ENCODE measurements at regions not wholly inside any gene's neighbourhood (a gene's known extent, or its start where the extent isn't known, plus 50 kb on each side); places are given as distances from the start of the nearest gene placed in this dataset.

- TF ChIP-seq ZBTB2 (CRISPR knock-in tag; IDR thresholded peaks at IDR 0.05; ENCODE audit: low read depth) (no peak), ZNF639 (CRISPR knock-in tag; conservative IDR thresholded peaks at IDR 0.05) (no peak), REST (IDR thresholded peaks at IDR 0.05; ENCODE audit: borderline replicate concordance in 1 of 2, low read depth in 1 of 2, low read length in 2 of 2) (no peak)
Observed at GRCh38 chrX:17986440-17986839, 125.3 kb upstream of the RAI2 start.
